HepG2 (cell line): ENCODE measurements at regions not wholly inside any gene's neighbourhood (a gene's known extent, or its start where the extent isn't known, plus 50 kb on each side); places are given as distances from the start of the nearest gene placed in this dataset.
A peak's percentile ranks its signal among the peaks of the same experiment; 100 is the strongest.
"Not testable (repeated sequence)": the region's sequence is repeated elsewhere in the genome, so short reads cannot be mapped to it uniquely, and the experiment has no call there.

Experiments used
- ATAC-seq: fragments of 200-7000 bp; cut with Tn5 transposase; 3 replicates; pipeline ENCODE4 v1.9.1; 2020; ENCODE audit warnings: mild to moderate bottlenecking, moderate library complexity
- BruUV-seq: library from RNA; stranded (reverse); fragments of 400-500 nt; replicated peaks from 2 replicates; lab custom pipeline; 2021; lab: Mats Ljungman, UMichigan
- CTCF ChIA-PET: fragments of 300-600 bp; formaldehyde crosslinking; extraction: SDS; loops from one replicate; lab custom pipeline; 2021; ENCODE audit warnings: low total read pairs, inconsistent platforms, low intra/inter-chr PET ratio; lab: Yijun Ruan, JAX
- POLR2A ChIA-PET: fragments of 350-600 bp; sonication (Branson Sonifier 250); formaldehyde crosslinking; loops from one replicate; lab custom pipeline; 2020; ENCODE audit warnings: antibody characterized with exemption, inconsistent platforms; lab: Yijun Ruan, JAX
- DNase-seq: peaks from one replicate; pipeline ENCODE4 v3.0.0-alpha.2; 2015; ENCODE audit warnings: low spot score
- FAIRE-seq: peaks from 3 replicates; lab custom pipeline; 2011; peaks lifted over from hg19 to GRCh38; lab: Jason Lieb, UNC
- H2AFZ ChIP-seq: one replicate; pipeline ENCODE4 v1.6.1; 2011; ENCODE audit warnings: low read length, inconsistent platforms
- H3K27ac ChIP-seq: fragments of 300-600 bp; 3 replicates; pipeline ENCODE4 v1.8.0; 2011; ENCODE audit warnings: mixed run types, mild to moderate bottlenecking, mixed read lengths, low read length, inconsistent platforms; ENCODE audit not compliant: insufficient read depth; ENCODE audit errors: extremely low read length
- H3K27me3 ChIP-seq, 2 experiments: fragments of 200-600 bp in 1 of 2; 2 replicates in 1 of 2; 3 replicates in 1 of 2; pipeline versions ENCODE4 v1.6.0 to v1.8.0; 2011; ENCODE audit warnings: low read length in 2 of 2, mild to moderate bottlenecking in 2 of 2, moderate library complexity in 2 of 2, inconsistent platforms in 1 of 2; ENCODE audit not compliant: insufficient read depth in 2 of 2, control insufficient read depth in 1 of 2
- H3K36me3 ChIP-seq, 2 experiments: fragments of 200-600 bp in 1 of 2; replicated peaks in 1 of 2; 2 replicates in 1 of 2; 3 replicates in 1 of 2; pipeline versions ENCODE4 v1.5.1 to v1.8.0; 2011; ENCODE audit warnings: low read length in 2 of 2, inconsistent platforms in 1 of 2; ENCODE audit not compliant: insufficient read depth in 2 of 2, control insufficient read depth in 1 of 2
- H3K4me1 ChIP-seq: 2 replicates; pipeline ENCODE4 v1.5.1; 2012; ENCODE audit warnings: low read length, inconsistent platforms; ENCODE audit not compliant: insufficient read depth
- H3K4me2 ChIP-seq: 2 replicates; pipeline ENCODE4 v1.6.0; 2011; ENCODE audit warnings: low read depth, low read length, inconsistent platforms
- H3K4me3 ChIP-seq, 3 experiments: fragments of 200-600 bp in 1 of 3; sonication (generic), shearing (Covaris generic) in 1 of 3; replicated peaks in 1 of 3; 2 replicates each; pipeline ENCODE4 v1.5.1; 2011 to 2016; ENCODE audit warnings: low read length in 3 of 3, inconsistent platforms in 2 of 3, low read depth in 2 of 3, mild to moderate bottlenecking in 2 of 3, control low read depth in 1 of 3, mixed read lengths in 1 of 3; ENCODE audit not compliant: insufficient read depth in 1 of 3
- H3K79me2 ChIP-seq: one replicate; pipeline ENCODE4 v1.6.1; 2011; ENCODE audit warnings: low read length, inconsistent platforms; ENCODE audit not compliant: insufficient read depth
- H3K9ac ChIP-seq: 2 replicates; pipeline ENCODE4 v1.6.0; 2011; ENCODE audit warnings: mild to moderate bottlenecking, low read depth, low read length, inconsistent platforms; ENCODE audit not compliant: insufficient read depth
- H3K9me3 ChIP-seq: 2 replicates; pipeline ENCODE4 v1.5.1; 2012; ENCODE audit warnings: mild to moderate bottlenecking, low read length
- H4K20me1 ChIP-seq: 2 replicates; pipeline ENCODE4 v1.6.0; 2011; ENCODE audit warnings: inconsistent platforms, mild to moderate bottlenecking, low read length, moderate library complexity; ENCODE audit not compliant: insufficient read depth
- MXI1 ChIP-seq: IDR thresholded peaks from 3 replicates; pipeline ENCODE4 v1.6.1; 2012; ENCODE audit warnings: low read depth, low read length, inconsistent platforms, borderline replicate concordance
- ZBTB21 ChIP-seq: sonication (generic); formaldehyde crosslinking; IDR thresholded peaks from 2 replicates; pipeline ENCODE4 v1.4.0; 2020; ENCODE audit warnings: missing genetic modification reagents
- ZFP41 ChIP-seq: sonication (generic); formaldehyde crosslinking; IDR thresholded peaks from 2 replicates; pipeline ENCODE4 v1.4.0; 2020; ENCODE audit warnings: mild to moderate bottlenecking, missing genetic modification reagents, borderline replicate concordance
- ZNF510 ChIP-seq: sonication (generic); formaldehyde crosslinking; IDR thresholded peaks from 2 replicates; pipeline ENCODE4 v1.4.0; 2020; ENCODE audit warnings: low read depth, mild to moderate bottlenecking, missing genetic modification reagents
- ZNF607 ChIP-seq: sonication (generic); formaldehyde crosslinking; IDR thresholded peaks from 2 replicates; pipeline ENCODE4 v1.5.1; 2020; ENCODE audit warnings: missing genetic modification reagents, mild to moderate bottlenecking, borderline replicate concordance
- ZNF788 ChIP-seq: sonication (generic); formaldehyde crosslinking; IDR thresholded peaks from 2 replicates; pipeline ENCODE4 v1.5.0; 2020; ENCODE audit warnings: mild to moderate bottlenecking, missing genetic modification reagents, borderline replicate concordance
- WGBS: methylation state at CpG from one replicate; pipeline ENCODE4 v1.1.6; 2017; ENCODE audit warnings: low lambda C conversion rate; 5-methylcytosine and 5-hydroxymethylcytosine counted together
- in situ Hi-C: cut with HindIII; loops from 2 replicates; pipeline ENCODE4 v1.10.0; 2017; ENCODE audit warnings: low pct_unique_long_range_greater_than_20kb; ENCODE audit not compliant: extremely low pct_ligation_motif_present
- intact Hi-C: fragments of 100-400 bp; cut with micrococcal nuclease; formaldehyde crosslinking; loops from one replicate; pipeline ENCODE4 v1.10.0; 2022; ENCODE audit not compliant: unreplicated experiment

DNA sequence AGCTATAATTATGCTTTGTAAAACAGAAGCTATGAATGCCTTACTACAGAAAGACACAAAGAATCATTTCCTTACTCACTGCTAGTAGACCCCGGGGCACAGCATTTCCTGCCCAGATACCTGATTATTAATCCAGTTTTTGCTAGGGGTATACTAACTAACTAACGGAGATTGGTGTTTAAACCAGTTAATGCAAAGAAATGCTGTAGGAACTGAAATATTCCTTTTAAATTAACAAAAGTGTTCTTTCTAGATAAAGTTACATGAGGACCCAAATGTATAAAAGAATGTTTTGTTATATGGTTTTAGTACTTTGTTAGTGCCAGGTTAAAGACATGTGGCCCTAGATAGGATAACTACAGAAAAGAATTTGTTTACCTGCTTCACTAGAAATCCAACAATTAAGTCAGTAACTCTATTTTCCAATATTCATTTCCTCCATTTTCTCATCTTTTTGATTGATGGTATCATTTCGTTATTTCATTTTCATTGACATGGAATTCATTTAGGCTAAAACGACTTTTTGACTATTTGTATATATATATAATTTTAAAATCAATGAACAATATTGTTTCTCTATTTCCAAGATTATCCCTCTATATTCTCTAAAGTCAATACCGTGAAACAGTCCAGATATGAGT lies 169.0 kb downstream of the USP22 start:
- H3K9ac ChIP-seq, H3K27ac ChIP-seq, H3K4me3 ChIP-seq, intact Hi-C loops, H3K36me3 ChIP-seq, H3K9me3 ChIP-seq, DNase-seq, ATAC-seq, POLR2A ChIA-PET, H2AFZ ChIP-seq, FAIRE-seq, H3K27me3 ChIP-seq, in situ Hi-C loops, BruUV-seq, H3K4me1 ChIP-seq, CTCF ChIA-PET: not testable (repeated sequence)
- WGBS = 23% methylated on average over 5 of the region's 5 CpGs
- Histone ChIP-seq H3K4me2 (peak overlapping the region; percentile 23; the same call in 1 of the 2 replicates), H3K79me2 (peaks cover 76% of the 10 kb centered on the region), H4K20me1 (peaks cover 14% of the 10 kb centered on the region)

DNA sequence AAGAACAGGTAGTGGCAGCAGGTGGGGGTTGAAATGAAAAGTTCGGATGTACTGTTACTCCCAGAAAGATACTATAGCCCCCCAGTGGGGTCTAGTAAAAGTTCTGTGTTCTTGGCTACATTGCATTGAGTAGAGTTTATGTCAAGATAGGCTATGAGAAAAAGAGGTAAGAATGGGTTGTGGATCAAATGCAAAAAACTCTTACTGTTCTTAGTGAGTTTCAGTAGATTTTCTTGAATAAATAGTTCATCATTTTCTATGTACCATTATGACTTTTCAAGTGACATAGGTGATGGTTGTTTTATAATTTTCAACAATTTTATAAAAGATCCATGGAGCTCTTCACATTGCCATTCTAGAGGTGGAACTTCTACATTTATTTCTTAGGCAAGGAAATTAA lies 165.4 kb downstream of the USP22 start:
- H3K4me2 ChIP-seq = peak overlapping the region; percentile 3; the same call in 1 of the 2 replicates
- H3K27ac ChIP-seq, ATAC-seq, BruUV-seq, H2AFZ ChIP-seq, H3K9me3 ChIP-seq, intact Hi-C loops, DNase-seq, CTCF ChIA-PET, H3K4me3 ChIP-seq, H3K36me3 ChIP-seq, H3K9ac ChIP-seq, H3K4me1 ChIP-seq, H3K27me3 ChIP-seq, FAIRE-seq, in situ Hi-C loops, POLR2A ChIA-PET, H4K20me1 ChIP-seq: not testable (repeated sequence)
- WGBS = 36% methylated on average over 1 of the region's 1 CpG
- H3K79me2 ChIP-seq = peaks cover 79% of the 10 kb centered on the region

DNA sequence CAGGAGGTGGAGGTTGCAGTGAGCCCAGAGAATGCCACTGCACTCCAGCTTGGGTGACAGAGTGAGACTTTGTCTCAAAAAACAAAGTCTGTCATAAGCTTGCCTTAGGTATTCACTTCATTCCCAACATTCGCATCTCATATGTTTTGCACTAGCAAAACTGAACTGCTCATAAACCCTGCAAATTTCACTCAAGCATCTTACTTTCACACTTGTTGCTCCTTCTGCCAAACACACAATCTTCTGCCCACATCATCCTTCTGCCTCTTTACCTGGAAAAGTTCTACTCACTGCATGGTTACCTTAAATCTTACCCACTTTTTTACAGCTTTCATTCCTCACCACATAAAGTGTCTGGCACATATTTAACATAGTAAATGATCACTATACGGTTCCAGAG lies 152.5 kb downstream of the USP22 start:
- no peak overlapping the region for H2AFZ ChIP-seq
- no peak for DNase-seq
- TF ChIP-seq ZBTB21 (CRISPR knock-in tag) (no peak), ZFP41 (CRISPR knock-in tag) (no peak), ZNF510 (CRISPR knock-in tag) (no peak), MXI1 (no peak), ZNF788 (CRISPR knock-in tag) (no peak), ZNF607 (CRISPR knock-in tag) (no peak)
- TF ChIP-seq, all 625 proteins: peak for 0
- POLR2A ChIA-PET = no interaction called here
- CTCF ChIA-PET = no interaction called here
- ATAC-seq = no peak
- Histone ChIP-seq H3K36me3 (no peaks in the 10 kb centered on the region), H4K20me1 (no peaks in the 10 kb centered on the region), H3K79me2 (peaks cover 44% of the 10 kb centered on the region), H3K27ac (no peak overlapping the region), H3K9ac (no peak overlapping the region), H3K4me3 (no peak overlapping the region), H3K4me1 (no peaks in the 10 kb centered on the region), H3K4me2 (no peak overlapping the region), H3K27me3 (no peaks in the 10 kb centered on the region), H3K9me3 (no peaks in the 10 kb centered on the region)
- 70% methylated on average over 2 of the region's 2 CpGs for WGBS
- in situ Hi-C loops = no loop called here
- no peak for FAIRE-seq
- intact Hi-C loops = no loop called here
- BruUV-seq = no TSS peak
